Osteoblast (primary cell): ENCODE measurements at regions not wholly inside any gene's neighbourhood (a gene's known extent, or its start where the extent isn't known, plus 50 kb on each side); places are given as distances from the start of the nearest gene placed in this dataset.

ENCODE experiments used
- DNase-seq: peaks from one replicate; pipeline ENCODE4 v3.0.0; 2011; ENCODE audit warnings: low spot score, mixed read lengths; ENCODE audit not compliant: insufficient read length; ENCODE audit errors: missing footprints
- H2AFZ ChIP-seq: 2 replicates; pipeline ENCODE4 v1.6.0; 2011; ENCODE audit warnings: mild to moderate bottlenecking, low read length
- H3K27ac ChIP-seq: 2 replicates; pipeline ENCODE4 v1.5.1; 2011; ENCODE audit warnings: mild to moderate bottlenecking, low read depth, low read length, moderate library complexity
- H3K27me3 ChIP-seq: 2 replicates; pipeline ENCODE4 v1.6.0; 2012; ENCODE audit warnings: mild to moderate bottlenecking, control low read depth, inconsistent platforms, low read length, moderate library complexity; ENCODE audit not compliant: insufficient read depth
- H3K36me3 ChIP-seq: 2 replicates; pipeline ENCODE4 v1.5.1; 2011; ENCODE audit warnings: mild to moderate bottlenecking, low read length, control low read depth, moderate library complexity; ENCODE audit not compliant: insufficient read depth
- H3K4me1 ChIP-seq: 2 replicates; pipeline ENCODE4 v1.5.1; 2011; ENCODE audit warnings: mild to moderate bottlenecking, low read length, control low read depth, moderate library complexity; ENCODE audit not compliant: insufficient read depth
- H3K4me2 ChIP-seq: 2 replicates; pipeline ENCODE4 v1.6.0; 2011; ENCODE audit warnings: mild to moderate bottlenecking, low read length; ENCODE audit not compliant: insufficient read depth
- H3K4me3 ChIP-seq: fragments of 200-600 bp; sonication (generic); 3 replicates; pipeline ENCODE4 v1.5.1; 2012; ENCODE audit warnings: mild to moderate bottlenecking, low read length, inconsistent platforms; ENCODE audit not compliant: insufficient read depth
- H3K79me2 ChIP-seq: 2 replicates; pipeline ENCODE4 v1.6.0; 2012; ENCODE audit warnings: mild to moderate bottlenecking, low read length, control low read depth, inconsistent platforms; ENCODE audit not compliant: insufficient read depth
- H3K9me3 ChIP-seq: 2 replicates; pipeline ENCODE4 v1.5.1; 2011; ENCODE audit warnings: low read depth, low read length, control low read depth
- H4K20me1 ChIP-seq: 2 replicates; pipeline ENCODE4 v1.6.0; 2012; ENCODE audit warnings: mild to moderate bottlenecking, low read length, control low read depth; ENCODE audit not compliant: insufficient read depth
- TF ChIP-seq, protein P1 (sequence below): IDR thresholded peaks from 2 replicates; pipeline ENCODE4 v1.5.1; 2011; ENCODE audit warnings: mild to moderate bottlenecking, low read depth, low read length, moderate library complexity; ENCODE audit errors: extremely low read depth

DNA sequence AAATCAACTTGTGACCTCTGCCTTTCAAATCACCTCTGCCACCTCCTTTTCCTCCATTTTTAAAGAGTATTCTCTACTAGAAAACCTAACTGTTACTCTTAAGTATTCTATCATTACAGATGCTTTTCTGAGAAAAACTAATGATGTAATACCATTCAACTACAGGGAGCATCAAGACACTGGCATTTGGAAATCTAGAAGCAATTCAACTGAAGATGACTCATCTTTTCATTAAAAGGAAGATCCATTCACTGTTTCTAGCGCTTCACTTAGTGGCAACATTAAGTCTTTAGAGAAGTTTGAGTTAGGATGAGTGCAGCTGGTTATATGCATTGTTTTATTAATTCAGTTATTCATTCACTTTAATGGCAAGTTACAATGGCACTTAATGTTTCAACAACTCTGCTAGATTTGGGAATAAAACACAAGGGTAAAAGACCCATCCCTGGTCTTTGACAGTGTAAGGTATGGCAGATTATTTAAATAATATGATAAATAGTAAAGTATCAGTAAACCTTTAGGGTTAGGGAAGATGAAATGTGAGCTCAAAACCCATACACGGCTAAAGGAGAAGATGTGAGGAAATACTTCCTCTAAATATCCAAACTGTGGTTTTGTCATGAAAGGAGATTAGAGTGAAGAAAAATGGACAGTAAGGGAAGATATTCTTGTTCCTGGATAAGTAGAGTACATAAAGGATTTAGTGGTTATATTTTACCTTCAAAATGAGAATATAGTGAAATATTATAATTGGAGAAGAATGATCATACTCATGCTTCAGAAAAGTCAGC, 61.7 kb downstream of the KCNJ2 start:
- Histone ChIP-seq H3K9me3 (no peaks in the 10 kb centered on the region), H3K79me2 (no peaks in the 10 kb centered on the region), H4K20me1 (no peaks in the 10 kb centered on the region), H3K4me3 (no peak overlapping the region), H2AFZ (no peak overlapping the region), H3K36me3 (no peaks in the 10 kb centered on the region), H3K4me2 (no peak overlapping the region), H3K27ac (no peak overlapping the region), H3K27me3 (no peaks in the 10 kb centered on the region), H3K4me1 (no peaks in the 10 kb centered on the region)
- TF ChIP-seq, protein P1, sequence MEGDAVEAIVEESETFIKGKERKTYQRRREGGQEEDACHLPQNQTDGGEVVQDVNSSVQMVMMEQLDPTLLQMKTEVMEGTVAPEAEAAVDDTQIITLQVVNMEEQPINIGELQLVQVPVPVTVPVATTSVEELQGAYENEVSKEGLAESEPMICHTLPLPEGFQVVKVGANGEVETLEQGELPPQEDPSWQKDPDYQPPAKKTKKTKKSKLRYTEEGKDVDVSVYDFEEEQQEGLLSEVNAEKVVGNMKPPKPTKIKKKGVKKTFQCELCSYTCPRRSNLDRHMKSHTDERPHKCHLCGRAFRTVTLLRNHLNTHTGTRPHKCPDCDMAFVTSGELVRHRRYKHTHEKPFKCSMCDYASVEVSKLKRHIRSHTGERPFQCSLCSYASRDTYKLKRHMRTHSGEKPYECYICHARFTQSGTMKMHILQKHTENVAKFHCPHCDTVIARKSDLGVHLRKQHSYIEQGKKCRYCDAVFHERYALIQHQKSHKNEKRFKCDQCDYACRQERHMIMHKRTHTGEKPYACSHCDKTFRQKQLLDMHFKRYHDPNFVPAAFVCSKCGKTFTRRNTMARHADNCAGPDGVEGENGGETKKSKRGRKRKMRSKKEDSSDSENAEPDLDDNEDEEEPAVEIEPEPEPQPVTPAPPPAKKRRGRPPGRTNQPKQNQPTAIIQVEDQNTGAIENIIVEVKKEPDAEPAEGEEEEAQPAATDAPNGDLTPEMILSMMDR = no peak
- DNase-seq = no peak

DNA sequence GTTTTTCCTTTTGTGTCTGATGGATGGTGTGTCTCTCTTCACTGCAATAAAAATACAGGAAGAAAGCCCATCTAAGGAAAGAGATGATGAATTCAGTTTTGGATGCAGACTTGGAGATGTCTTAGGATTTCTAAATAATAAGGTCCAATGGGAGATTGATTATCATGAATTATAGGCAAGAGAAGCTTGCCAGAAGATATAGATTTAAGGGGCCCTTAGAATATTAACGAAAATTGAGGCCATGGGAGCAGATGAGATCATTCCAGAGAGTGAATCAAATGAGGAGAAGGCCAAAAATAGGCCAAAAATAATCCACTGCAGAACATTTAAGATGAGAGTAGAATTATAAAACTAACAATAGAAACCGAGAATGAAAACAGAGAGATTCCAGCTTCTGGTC, 63.1 kb downstream of the KCNJ2 start:
- TF ChIP-seq, protein P1 = no peak
- Histone ChIP-seq H3K36me3 (no peaks in the 10 kb centered on the region), H3K79me2 (no peaks in the 10 kb centered on the region), H3K4me1 (no peaks in the 10 kb centered on the region), H3K27me3 (no peaks in the 10 kb centered on the region), H3K9me3 (no peaks in the 10 kb centered on the region), H3K27ac (no peak overlapping the region), H3K4me2 (no peak overlapping the region), H2AFZ (no peak overlapping the region), H3K4me3 (no peak overlapping the region), H4K20me1 (no peaks in the 10 kb centered on the region)
- no peak for DNase-seq

DNA sequence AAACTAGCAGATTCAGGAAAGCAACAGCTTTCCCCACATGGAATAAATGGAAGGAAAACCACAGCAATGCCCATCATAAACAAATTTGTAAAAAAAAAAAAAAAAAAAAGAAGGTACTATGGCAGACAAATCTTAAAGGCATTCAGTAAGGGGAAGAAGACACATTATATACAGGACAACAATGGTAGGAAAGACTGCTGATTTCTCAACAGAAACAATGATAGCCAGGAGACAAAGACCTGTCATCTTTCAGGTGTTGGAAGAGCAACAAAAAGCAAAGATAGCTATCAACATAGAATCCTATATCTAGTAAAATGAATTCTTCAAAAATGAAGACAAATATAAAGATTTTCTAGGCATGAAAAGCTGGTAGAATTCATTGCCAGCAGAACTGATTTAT, 65.9 kb downstream of the KCNJ2 start:
- H2AFZ ChIP-seq = no peak overlapping the region
- no peak overlapping the region for H3K27ac ChIP-seq
- H4K20me1 ChIP-seq = no peaks in the 10 kb centered on the region
- no peaks in the 10 kb centered on the region for H3K79me2 ChIP-seq
- no peak overlapping the region for H3K4me2 ChIP-seq
- TF ChIP-seq, protein P1 = no peak
- H3K4me1 ChIP-seq = no peaks in the 10 kb centered on the region
- H3K9me3 ChIP-seq = no peaks in the 10 kb centered on the region
- no peak for DNase-seq
- no peaks in the 10 kb centered on the region for H3K27me3 ChIP-seq
- H3K4me3 ChIP-seq = no peak overlapping the region
- H3K36me3 ChIP-seq = no peaks in the 10 kb centered on the region

DNA sequence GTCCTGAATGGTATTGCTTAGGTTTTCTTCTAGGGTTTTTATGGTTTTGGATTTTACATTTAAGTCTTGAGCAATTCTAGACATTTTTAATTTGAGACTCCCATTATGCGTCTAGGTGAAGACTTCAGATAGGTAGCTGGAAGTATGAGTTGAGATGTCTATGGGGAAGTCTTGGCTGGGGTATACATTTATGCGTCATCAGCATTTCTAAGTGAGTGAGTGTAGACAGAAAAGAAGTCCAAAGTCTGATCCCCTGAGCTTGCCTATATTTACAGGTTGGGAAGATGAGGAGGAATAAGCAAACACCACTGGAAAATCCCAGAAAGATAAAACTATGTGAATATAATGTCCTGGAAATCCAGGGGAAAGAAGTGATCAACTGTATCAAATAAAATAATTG, 68.9 kb downstream of the KCNJ2 start:
- H3K9me3 ChIP-seq = no peaks in the 10 kb centered on the region
- H2AFZ ChIP-seq = no peak overlapping the region
- no peaks in the 10 kb centered on the region for H4K20me1 ChIP-seq
- H3K4me2 ChIP-seq = no peak overlapping the region
- H3K79me2 ChIP-seq = no peaks in the 10 kb centered on the region
- no peak for DNase-seq
- no peak overlapping the region for H3K27ac ChIP-seq
- TF ChIP-seq, protein P1 = no peak
- H3K36me3 ChIP-seq = no peaks in the 10 kb centered on the region
- H3K27me3 ChIP-seq = no peaks in the 10 kb centered on the region
- H3K4me1 ChIP-seq = no peaks in the 10 kb centered on the region
- H3K4me3 ChIP-seq = no peak overlapping the region
